Heart right ventricle (tissue), 16 donors: ENCODE measurements at regions not wholly inside any gene's neighbourhood (a gene's known extent, or its start where the extent isn't known, plus 50 kb on each side); places are given as distances from the start of the nearest gene placed in this dataset.

ENCODE experiments used
- ATAC-seq, 8 donors: fragments of 200-7000 bp; cut with Tn5 transposase; one replicate each; pipeline ENCODE4 v1.9.1; 2020; ENCODE audit warnings: mild to moderate bottlenecking in 8 of 8, moderate library complexity in 8 of 8, moderate number of reproducible peaks in 1 of 8
- DNase-seq, 2 donors: peaks; one replicate each; pipeline ENCODE4 v3.0.0-alpha.2; 2020
- H3K27ac ChIP-seq, 10 donors: fragments of 200-600 bp; sonication (generic) in 2 of 10; one replicate each; pipeline versions ENCODE4 v1.5.0 to v1.8.0; 2020 to 2022; ENCODE audit warnings: mild to moderate bottlenecking in 3 of 10
- H3K27me3 ChIP-seq, 7 donors: fragments of 200-600 bp; one replicate each; pipeline ENCODE4 v1.8.0; 2021 to 2022; ENCODE audit warnings: mild to moderate bottlenecking in 2 of 7
- H3K36me3 ChIP-seq, 9 donors: fragments of 200-600 bp; sonication (generic) in 1 of 9; one replicate each; pipeline versions ENCODE4 v1.5.0 to v1.8.0; 2020 to 2022; ENCODE audit warnings: mild to moderate bottlenecking in 2 of 9
- H3K4me1 ChIP-seq, 9 donors: fragments of 200-600 bp; sonication (generic) in 1 of 9; one replicate each; pipeline versions ENCODE4 v1.5.0 to v1.8.0; 2020 to 2022; ENCODE audit warnings: mild to moderate bottlenecking in 4 of 9
- H3K4me3 ChIP-seq, 10 donors: fragments of 200-600 bp; sonication (generic) in 2 of 10; one replicate each; pipeline versions ENCODE4 v1.5.0 to v1.8.0; 2020 to 2022; ENCODE audit warnings: mild to moderate bottlenecking in 7 of 10, moderate library complexity in 2 of 10
- H3K9me3 ChIP-seq, 11 donors: fragments of 200-600 bp in 10 of 11; sonication (generic) in 2 of 11; one replicate each; pipeline versions ENCODE4 v1.5.0 to v1.8.0; 2013 to 2022; ENCODE audit warnings: mild to moderate bottlenecking in 2 of 11, control low read depth in 1 of 11, moderate library complexity in 1 of 11
- CTCF ChIP-seq, 9 donors: fragments of 200-600 bp; sonication (generic) in 2 of 9; IDR thresholded peaks; one replicate each; pipeline versions ENCODE4 v1.5.0 to v1.8.0; 2021 to 2022; ENCODE audit warnings: antibody characterized with exemption in 9 of 9, mild to moderate bottlenecking in 5 of 9, moderate library complexity in 1 of 9
- WGBS, 2 donors: extraction: QIAGEN DNeasy Blood & Tissue Kit; methylation state at CpG; one replicate each; pipeline ENCODE4 v1.1.7; 2013; ENCODE audit warnings: inconsistent platforms in 1 of 2; 5-methylcytosine and 5-hydroxymethylcytosine counted together
- intact Hi-C, 10 donors: fragments of 100-400 bp; cut with DNase I; formaldehyde crosslinking; loops; one replicate each; pipeline versions ENCODE4 v1.11.1 to v1.14.2; 2022
- donor health status: Arrhythmogenic right ventricular cardiomyopathy.
- donor health status: ischemic (EF 13 %, LVEDD 7.1; RV severe dilation, severe dysfunction).
- donor health status: healthy with polysubstance abuse.
- donor health status: DM: no; HTN: yes; CAD: no.
- donor health status: DM: no; HTN: no; CAD: no.
- donor health status: ischemic (EF 25% LVEDD 6.9; RV normal size, moderate dysfunction).
- donor health status: ischemic (EF 25% LVEDD 5.7; RV mildly dilated, moderate dysfunction).
- donor health status: healthy.
- donor health status: DM: yes; HTN: yes; CAD: no.
- donor health status: Ischemic cardiomyopathy.
- donor health status: ischemic (EF 35%, LVEDD 5.7; RV mildly dilated, moderate dysfunction).
- donor health status: nonischemic (EF 11% LVEDD 7.7; RV severe dilation, severe dysfunction).
- donor health status: DM: yes; HTN: yes; CAD: no.
- donor health status: PGD.
- donor health status: ischemic (EF 29% LVEDD 5.4; RV normal size, mild dysfunction).
- donor health status: nonischemic (EF 23%, LVEDD 6.1; RV moderate dilation, normal function).

GRCh38 chr6:195861-196360 is 96.4 kb upstream of the DUSP22 start:
- Histone ChIP-seq H3K36me3 (no peaks in the 10 kb centered on the region), H3K27me3 (no peaks in the 10 kb centered on the region), H3K4me3 (no peak overlapping the region), H3K27ac (peak overlapping the region in 9 of 10 donors; percentile 8 to 71 (median 37)), H3K4me1 (peaks cover 5 to 23% (median 12%) of the 10 kb centered on the region in 9 donors), H3K9me3 (no peaks in the 10 kb centered on the region)
- DNase-seq: peak in 1 of 2 donors; percentile 57
- intact Hi-C loops: loop anchor here in 1 of 10 donors (5.0 kb wide), 1 partner anchor 96 kb away; the partner anchor contains the start of gene DUSP22
- ATAC-seq: peak; percentile 94 to 99 (median 97)
- 8 to 10% methylated on average over 3 of the region's 3 CpGs for WGBS, 2 donors
- TF ChIP-seq CTCF (IDR thresholded peaks at IDR 0.05): no peak

GRCh38 chr6:196543-196942 is 95.7 kb upstream of the DUSP22 start:
- H3K4me1 ChIP-seq: peaks cover 5 to 23% (median 12%) of the 10 kb centered on the region in 9 donors
- TF ChIP-seq CTCF (IDR thresholded peaks at IDR 0.05): no peak
- intact Hi-C loops: loop anchor here in 1 of 10 donors (5.0 kb wide), 1 partner anchor 96 kb away; the partner anchor contains the start of gene DUSP22
- ATAC-seq: no peak
- no peaks in the 10 kb centered on the region for H3K9me3 ChIP-seq
- H3K4me3 ChIP-seq: no peak overlapping the region
- 97 to 98% methylated on average over 2 of the region's 2 CpGs for WGBS, 2 donors
- H3K27ac ChIP-seq: peak overlapping the region in 4 of 10 donors; percentile 8 to 71 (median 43)
- H3K36me3 ChIP-seq: no peaks in the 10 kb centered on the region
- no peaks in the 10 kb centered on the region for H3K27me3 ChIP-seq
- DNase-seq: no peak

- no peak overlapping the region for H3K4me3 ChIP-seq
- no peaks in the 10 kb centered on the region for H3K36me3 ChIP-seq
- no peak for TF ChIP-seq CTCF (IDR thresholded peaks at IDR 0.05)
- no peak for DNase-seq
- H3K27me3 ChIP-seq: peaks cover 0 to 16% (median 0%) of the 10 kb centered on the region in 7 donors
- no peak for ATAC-seq
- intact Hi-C loops: loop anchor here in 1 of 10 donors (10.0 kb wide), 1 partner anchor 181 kb away; no protein-coding TSS in a partner anchor
- no peaks in the 10 kb centered on the region for H3K9me3 ChIP-seq
- H3K27ac ChIP-seq: no peak overlapping the region
- 61 to 71% methylated on average over 9 of the region's 9 CpGs for WGBS, 2 donors
- no peaks in the 10 kb centered on the region for H3K4me1 ChIP-seq
Measured at GRCh38 chr6:203661-204060, 88.6 kb upstream of the DUSP22 start.

GRCh38 chr6:206264-206663 is 86.0 kb upstream of the DUSP22 start:
- Histone ChIP-seq H3K4me3 (no peak overlapping the region), H3K27ac (no peak overlapping the region), H3K27me3 (peaks cover 0 to 30% (median 9%) of the 10 kb centered on the region in 7 donors), H3K4me1 (peaks cover 0 to 5% (median 0%) of the 10 kb centered on the region in 9 donors), H3K36me3 (no peaks in the 10 kb centered on the region), H3K9me3 (no peaks in the 10 kb centered on the region)
- DNase-seq (no peak), ATAC-seq (no peak)
- TF ChIP-seq CTCF (IDR thresholded peaks at IDR 0.05): no peak
- WGBS, 2 donors: 80 to 86% methylated on average over 12 of the region's 12 CpGs
- intact Hi-C loops: loop anchor here in 1 of 10 donors (10.0 kb wide), 1 partner anchor 179 kb away; no protein-coding TSS in a partner anchor
